Naive thymus-derived CD4-positive, alpha-beta T cell (primary cell): ENCODE measurements at regions not wholly inside any gene's neighbourhood (a gene's known extent, or its start where the extent isn't known, plus 50 kb on each side); places are given as distances from the start of the nearest gene placed in this dataset.

Experiments used
- ATAC-seq: fragments of 150-1000 bp; cut with Tn5 transposase; 2 replicates; pipeline ENCODE4 v1.10.0; 2021; ENCODE audit warnings: mild to moderate bottlenecking, moderate library complexity
- CTCF ChIA-PET: fragments of 350-600 bp; sonication (Branson Sonifier 250); formaldehyde crosslinking; loops from one replicate; lab custom pipeline; 2021; ENCODE audit warnings: antibody characterized with exemption; lab: Charles Lee
- POLR2A ChIA-PET: fragments of 350-600 bp; sonication (Branson Sonifier 250); formaldehyde crosslinking; loops from one replicate; lab custom pipeline; 2021; ENCODE audit warnings: antibody characterized with exemption, inconsistent platforms; lab: Charles Lee
- DNase-seq, 9 donors: peaks; one replicate each; pipeline versions ENCODE4 v3.0.0 to v3.0.0-alpha.2; 2020 to 2022; ENCODE audit warnings: mixed read lengths in 1 of 9
- H3K27ac ChIP-seq: one replicate; pipeline ENCODE4 v1.7.0; 2013; ENCODE audit warnings: mild to moderate bottlenecking, low read depth, low read length, moderate library complexity
- H3K27me3 ChIP-seq, 2 donors: one replicate each; pipeline ENCODE4 v1.7.0; 2013; ENCODE audit warnings: low read length in 2 of 2, mild to moderate bottlenecking in 2 of 2, moderate library complexity in 2 of 2; ENCODE audit not compliant: control insufficient read depth in 2 of 2, insufficient read depth in 2 of 2
- H3K36me3 ChIP-seq, 3 experiments: 1 replicate in 2 of 3; 2 replicates in 1 of 3; pipeline ENCODE4 v1.7.0; 2013; ENCODE audit warnings: low read length in 3 of 3, mild to moderate bottlenecking in 3 of 3, moderate library complexity in 1 of 3; ENCODE audit not compliant: insufficient read depth in 3 of 3, control insufficient read depth in 2 of 3
- H3K4me1 ChIP-seq, 2 donors: one replicate each; pipeline ENCODE4 v1.7.0; 2013; ENCODE audit warnings: low read length in 2 of 2, mild to moderate bottlenecking in 2 of 2, moderate library complexity in 1 of 2; ENCODE audit not compliant: control insufficient read depth in 2 of 2, insufficient read depth in 2 of 2
- H3K4me3 ChIP-seq: 2 replicates; pipeline ENCODE4 v1.7.0; 2013; ENCODE audit warnings: mild to moderate bottlenecking, low read length
- H3K9me3 ChIP-seq, 3 experiments: 1 replicate in 2 of 3; 2 replicates in 1 of 3; pipeline ENCODE4 v1.7.0; 2013; ENCODE audit warnings: low read length in 3 of 3; ENCODE audit not compliant: control insufficient read depth in 2 of 3
- H3K27ac Mint-ChIP-seq, 9 donors: one replicate each; pipeline ENCODE4 v1.8.0; 2020 to 2022; ENCODE audit warnings: mixed read lengths in 9 of 9, mild to moderate bottlenecking in 8 of 9, moderate library complexity in 5 of 9, inconsistent platforms in 2 of 9
- H3K27me3 Mint-ChIP-seq, 5 donors: one replicate each; pipeline ENCODE4 v1.8.0; 2021 to 2022; ENCODE audit warnings: mixed read lengths in 5 of 5, mild to moderate bottlenecking in 1 of 5
- H3K36me3 Mint-ChIP-seq, 5 donors: one replicate each; pipeline ENCODE4 v1.8.0; 2020 to 2022; ENCODE audit warnings: mixed read lengths in 5 of 5, mild to moderate bottlenecking in 3 of 5, inconsistent platforms in 1 of 5
- H3K4me1 Mint-ChIP-seq, 7 donors: one replicate each; pipeline ENCODE4 v1.8.0; 2020 to 2022; ENCODE audit warnings: mixed read lengths in 7 of 7, mild to moderate bottlenecking in 3 of 7, inconsistent platforms in 1 of 7
- H3K4me3 Mint-ChIP-seq, 10 donors: one replicate each; pipeline ENCODE4 v1.8.0; 2020 to 2022; ENCODE audit warnings: mild to moderate bottlenecking in 10 of 10, mixed read lengths in 10 of 10, moderate library complexity in 6 of 10, inconsistent platforms in 2 of 10
- H3K9me3 Mint-ChIP-seq, 11 donors: one replicate each; pipeline ENCODE4 v1.8.0; 2020 to 2022; ENCODE audit warnings: mixed read lengths in 11 of 11, mild to moderate bottlenecking in 4 of 11, inconsistent platforms in 1 of 11, moderate library complexity in 1 of 11
- intact Hi-C, 2 donors: fragments of 100-400 bp; cut with micrococcal nuclease; formaldehyde crosslinking; loops; one replicate each; pipeline ENCODE4 v1.15.1; 2023

- Mint-ChIP-seq H3K9me3 (no peaks in the 10 kb centered on the region), H3K36me3 (no peaks in the 10 kb centered on the region), H3K4me3 (no peak overlapping the region), H3K27me3 (peaks cover 0 to 5% (median 0%) of the 10 kb centered on the region in 5 donors), H3K4me1 (no peaks in the 10 kb centered on the region), H3K27ac (no peak overlapping the region)
- CTCF ChIA-PET: no interaction called here
- Histone ChIP-seq H3K27me3 (peaks cover 0 to 3% of the 10 kb centered on the region in 2 donors), H3K4me1 (no peaks in the 10 kb centered on the region), H3K9me3 (no peaks in the 10 kb centered on the region), H3K36me3 (no peaks in the 10 kb centered on the region), H3K4me3 (no peak overlapping the region), H3K27ac (no peak overlapping the region)
- POLR2A ChIA-PET: no interaction called here
- DNase-seq (no peak), ATAC-seq (no peak)
- intact Hi-C loops: no loop called here
These were observed 818.3 kb upstream of the ALCAM start for GRCh38 chr3:104548401-104548800.

GRCh38 chr3:104549099-104549714, 817.5 kb upstream of the ALCAM start:
- Histone ChIP-seq H3K4me1 (no peaks in the 10 kb centered on the region), H3K27me3 (peaks cover 0 to 3% of the 10 kb centered on the region in 2 donors), H3K36me3 (no peaks in the 10 kb centered on the region), H3K27ac (no peak overlapping the region), H3K9me3 (no peaks in the 10 kb centered on the region), H3K4me3 (no peak overlapping the region)
- Mint-ChIP-seq H3K27me3 (peaks cover 0 to 5% (median 2%) of the 10 kb centered on the region in 5 donors), H3K9me3 (no peaks in the 10 kb centered on the region), H3K4me3 (no peak overlapping the region), H3K27ac (no peak overlapping the region), H3K4me1 (no peaks in the 10 kb centered on the region), H3K36me3 (no peaks in the 10 kb centered on the region)
- DNase-seq (no peak), ATAC-seq (no peak)
- ChIA-PET CTCF (no interaction called here), POLR2A (no interaction called here)
- intact Hi-C loops: no loop called here

- ATAC-seq: no peak
- Histone ChIP-seq H3K9me3 (no peaks in the 10 kb centered on the region), H3K4me3 (no peak overlapping the region), H3K4me1 (no peaks in the 10 kb centered on the region), H3K27ac (no peak overlapping the region), H3K27me3 (no peaks in the 10 kb centered on the region), H3K36me3 (no peaks in the 10 kb centered on the region)
- peaks cover 0 to 6% (median 5%) of the 10 kb centered on the region in 5 donors for H3K27me3 Mint-ChIP-seq
- no peak overlapping the region for H3K4me3 Mint-ChIP-seq
- H3K9me3 Mint-ChIP-seq: no peaks in the 10 kb centered on the region
- CTCF ChIA-PET: no interaction called here
- POLR2A ChIA-PET: no interaction called here
- intact Hi-C loops: no loop called here
- H3K36me3 Mint-ChIP-seq: no peaks in the 10 kb centered on the region
- no peak overlapping the region for H3K27ac Mint-ChIP-seq
- DNase-seq: no peak
- H3K4me1 Mint-ChIP-seq: no peaks in the 10 kb centered on the region
These were observed 813.6 kb upstream of the ALCAM start for GRCh38 chr3:104553121-104553520.

GRCh38 chr3:104554425-104554824, 812.3 kb upstream of the ALCAM start:
- Mint-ChIP-seq H3K4me3 (no peak overlapping the region), H3K27ac (no peak overlapping the region), H3K36me3 (no peaks in the 10 kb centered on the region), H3K27me3 (peaks cover 0 to 6% (median 5%) of the 10 kb centered on the region in 5 donors), H3K9me3 (no peaks in the 10 kb centered on the region), H3K4me1 (no peaks in the 10 kb centered on the region)
- Histone ChIP-seq H3K9me3 (no peaks in the 10 kb centered on the region), H3K27me3 (no peaks in the 10 kb centered on the region), H3K36me3 (no peaks in the 10 kb centered on the region), H3K4me1 (no peaks in the 10 kb centered on the region), H3K4me3 (no peak overlapping the region), H3K27ac (no peak overlapping the region)
- no peak for DNase-seq
- intact Hi-C loops: no loop called here
- POLR2A ChIA-PET: no interaction called here
- CTCF ChIA-PET: no interaction called here
- ATAC-seq: no peak

- no peak overlapping the region for H3K4me3 Mint-ChIP-seq
- H3K9me3 Mint-ChIP-seq: no peaks in the 10 kb centered on the region
- H3K4me1 ChIP-seq: no peaks in the 10 kb centered on the region
- H3K36me3 Mint-ChIP-seq: no peaks in the 10 kb centered on the region
- ATAC-seq (no peak), DNase-seq (no peak)
- no peaks in the 10 kb centered on the region for H3K9me3 ChIP-seq
- POLR2A ChIA-PET: no interaction called here
- H3K27me3 ChIP-seq: no peaks in the 10 kb centered on the region
- no peak overlapping the region for H3K4me3 ChIP-seq
- no peak overlapping the region for H3K27ac Mint-ChIP-seq
- intact Hi-C loops: no loop called here
- H3K27ac ChIP-seq: no peak overlapping the region
- H3K4me1 Mint-ChIP-seq: no peaks in the 10 kb centered on the region
- CTCF ChIA-PET: no interaction called here
- peaks cover 0 to 6% (median 4%) of the 10 kb centered on the region in 5 donors for H3K27me3 Mint-ChIP-seq
- no peaks in the 10 kb centered on the region for H3K36me3 ChIP-seq
These were observed 811.0 kb upstream of the ALCAM start for GRCh38 chr3:104555728-104556127.

GRCh38 chr3:104556372-104557078, 810.2 kb upstream of the ALCAM start:
- Histone ChIP-seq H3K27me3 (no peaks in the 10 kb centered on the region), H3K9me3 (no peaks in the 10 kb centered on the region), H3K27ac (no peak overlapping the region), H3K4me3 (no peak overlapping the region), H3K4me1 (no peaks in the 10 kb centered on the region), H3K36me3 (no peaks in the 10 kb centered on the region)
- ChIA-PET POLR2A (no interaction called here), CTCF (no interaction called here)
- peaks cover 0 to 6% (median 4%) of the 10 kb centered on the region in 5 donors for H3K27me3 Mint-ChIP-seq
- no peak overlapping the region for H3K27ac Mint-ChIP-seq
- no peaks in the 10 kb centered on the region for H3K9me3 Mint-ChIP-seq
- ATAC-seq: no peak
- H3K36me3 Mint-ChIP-seq: no peaks in the 10 kb centered on the region
- intact Hi-C loops: no loop called here
- H3K4me3 Mint-ChIP-seq: no peak overlapping the region
- no peak for DNase-seq
- H3K4me1 Mint-ChIP-seq: no peaks in the 10 kb centered on the region

GRCh38 chr3:104561324-104561723, 805.4 kb upstream of the ALCAM start:
- Mint-ChIP-seq H3K36me3 (no peaks in the 10 kb centered on the region), H3K27me3 (peaks cover 0 to 12% (median 5%) of the 10 kb centered on the region in 5 donors), H3K27ac (no peak overlapping the region), H3K9me3 (no peaks in the 10 kb centered on the region), H3K4me1 (no peaks in the 10 kb centered on the region), H3K4me3 (no peak overlapping the region)
- intact Hi-C loops: loop anchor here in 1 of 2 donors (5.0 kb wide), 1 partner anchor 956 kb away; no protein-coding TSS in a partner anchor
- POLR2A ChIA-PET: no interaction called here
- H3K27me3 ChIP-seq: no peaks in the 10 kb centered on the region
- no peak for ATAC-seq
- no peaks in the 10 kb centered on the region for H3K36me3 ChIP-seq
- DNase-seq: no peak
- H3K4me1 ChIP-seq: no peaks in the 10 kb centered on the region
- H3K9me3 ChIP-seq: no peaks in the 10 kb centered on the region
- no peak overlapping the region for H3K27ac ChIP-seq
- H3K4me3 ChIP-seq: no peak overlapping the region
- CTCF ChIA-PET: no interaction called here
